ENCODE measurements at regions not wholly inside any gene's neighbourhood (a gene's known extent, or its start where the extent isn't known, plus 50 kb on each side); places are given as distances from the start of the nearest gene placed in this dataset.
"Not testable (repeated sequence)": the region's sequence is repeated elsewhere in the genome, so short reads cannot be mapped to it uniquely, and the experiment has no call there.

- not testable (repeated sequence) for DNase-seq (ENCODE audit: low spot score)
Observed at GRCh38 chr11:23484618-23485017, 624.3 kb upstream of the CCDC179 start.

GRCh38 chr11:23490557-23491235, 630.4 kb upstream of the CCDC179 start:
- no peak for DNase-seq (ENCODE audit: low spot score)

- DNase-seq (ENCODE audit: low spot score): no peak
Observed at GRCh38 chr11:23494981-23495380, 634.7 kb upstream of the CCDC179 start.

- no peak for DNase-seq (ENCODE audit: low spot score)
Observed at GRCh38 chr11:23496340-23496739, 636.1 kb upstream of the CCDC179 start.

GRCh38 chr11:23497040-23497439, 636.8 kb upstream of the CCDC179 start:
- DNase-seq (ENCODE audit: low spot score): no peak

GRCh38 chr11:23502389-23502788, 642.1 kb upstream of the CCDC179 start:
- no peak for DNase-seq (ENCODE audit: low spot score)

- DNase-seq (ENCODE audit: low spot score): no peak
Observed at GRCh38 chr11:23502826-23503225, 642.6 kb upstream of the CCDC179 start.

- DNase-seq (ENCODE audit: low spot score): peak; percentile 1
Observed at GRCh38 chr11:23509023-23509422, 648.7 kb upstream of the CCDC179 start.

GRCh38 chr11:23509821-23510220, 649.5 kb upstream of the CCDC179 start:
- no peak for DNase-seq (ENCODE audit: low spot score)

- DNase-seq (ENCODE audit: low spot score): no peak
Observed at GRCh38 chr11:23519194-23519593, 658.9 kb upstream of the CCDC179 start.

GRCh38 chr11:23520226-23520960, 660.1 kb upstream of the CCDC179 start:
- no peak for DNase-seq (ENCODE audit: low spot score)

GRCh38 chr11:23536907-23537306, 676.6 kb upstream of the CCDC179 start:
- no peak for DNase-seq (ENCODE audit: low spot score)

GRCh38 chr11:23539556-23539955, 679.3 kb upstream of the CCDC179 start:
- DNase-seq (ENCODE audit: low spot score): no peak

GRCh38 chr11:23540101-23540561, 679.9 kb upstream of the CCDC179 start:
- peak; percentile 43 for DNase-seq (ENCODE audit: low spot score)

GRCh38 chr11:23542189-23542588, 681.9 kb upstream of the CCDC179 start:
- DNase-seq (ENCODE audit: low spot score): no peak

- DNase-seq (ENCODE audit: low spot score): no peak
Observed at GRCh38 chr11:23542816-23543215, 682.5 kb upstream of the CCDC179 start.

- DNase-seq (ENCODE audit: low spot score): no peak
Observed at GRCh38 chr11:23543651-23544222, 683.5 kb upstream of the CCDC179 start.

GRCh38 chr11:23551706-23552105, 691.4 kb upstream of the CCDC179 start:
- no peak for DNase-seq (ENCODE audit: low spot score)

- no peak for DNase-seq (ENCODE audit: low spot score)
Observed at GRCh38 chr11:23554002-23554401, 693.7 kb upstream of the CCDC179 start.

- DNase-seq (ENCODE audit: low spot score): no peak
Observed at GRCh38 chr11:23555085-23555484, 694.8 kb upstream of the CCDC179 start.

GRCh38 chr11:23556163-23556750, 696.0 kb upstream of the CCDC179 start:
- no peak for DNase-seq (ENCODE audit: low spot score)

GRCh38 chr11:23563591-23563990, 703.3 kb upstream of the CCDC179 start:
- no peak for DNase-seq (ENCODE audit: low spot score)

GRCh38 chr11:23564370-23564769, 704.1 kb upstream of the CCDC179 start:
- no peak for DNase-seq (ENCODE audit: low spot score)

Data from activated CD4-positive, alpha-beta T cell treated with anti-CD3 and anti-CD28 coated beads, Interleukin-2, Interleukin-4, amounts not matched to agents 100 ng/mL and 50 ng/mL, durations not matched to agents 16 hours and 8 hours (primary cell).